ENCODE measurements at regions not wholly inside any gene's neighbourhood (a gene's known extent, or its start where the extent isn't known, plus 50 kb on each side); places are given as distances from the start of the nearest gene placed in this dataset.
"Not testable (repeated sequence)": the region's sequence is repeated elsewhere in the genome, so short reads cannot be mapped to it uniquely, and the experiment has no call there.

DNA sequence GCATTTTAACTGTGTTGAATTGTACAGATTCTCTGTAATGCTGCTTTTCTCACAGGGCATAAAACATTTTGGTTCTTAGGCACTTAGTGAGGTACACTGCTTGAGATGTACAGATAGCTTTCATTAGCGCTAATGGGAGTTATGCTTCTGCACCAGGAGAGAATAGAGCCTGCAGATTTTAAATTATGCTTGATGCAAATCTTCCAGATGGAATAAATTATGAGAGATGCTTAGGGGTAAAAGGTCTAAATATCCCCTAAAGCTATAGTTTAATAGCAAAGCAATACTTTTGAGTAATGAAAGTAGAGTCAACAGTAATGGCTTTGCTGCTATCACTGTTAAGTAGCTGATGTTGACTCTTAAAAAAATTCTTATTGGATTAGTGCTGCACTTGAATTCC is 248.9 kb downstream of the S1PR1 start:
- DNase-seq, result no peak

DNA sequence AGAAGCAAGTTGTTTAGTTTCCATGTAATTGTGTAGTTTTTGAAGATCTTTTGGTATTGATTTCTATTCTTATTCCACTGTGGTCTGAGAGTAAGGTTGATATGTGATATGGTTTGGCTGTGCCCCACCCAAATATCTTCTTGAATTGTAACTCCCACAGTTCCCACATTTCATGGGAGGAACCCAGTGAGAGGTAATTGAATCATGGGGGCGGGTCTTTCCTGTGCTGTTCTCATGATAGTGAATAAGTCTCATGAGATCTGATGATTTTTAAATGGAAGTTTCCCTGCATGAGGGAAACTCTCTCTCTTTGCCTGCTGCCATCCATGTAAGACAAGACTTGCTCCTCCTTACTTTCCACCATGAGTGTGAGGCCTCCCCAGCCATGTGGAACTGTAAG is 255.3 kb downstream of the S1PR1 start:
- DNase-seq, result not testable (repeated sequence)

DNA sequence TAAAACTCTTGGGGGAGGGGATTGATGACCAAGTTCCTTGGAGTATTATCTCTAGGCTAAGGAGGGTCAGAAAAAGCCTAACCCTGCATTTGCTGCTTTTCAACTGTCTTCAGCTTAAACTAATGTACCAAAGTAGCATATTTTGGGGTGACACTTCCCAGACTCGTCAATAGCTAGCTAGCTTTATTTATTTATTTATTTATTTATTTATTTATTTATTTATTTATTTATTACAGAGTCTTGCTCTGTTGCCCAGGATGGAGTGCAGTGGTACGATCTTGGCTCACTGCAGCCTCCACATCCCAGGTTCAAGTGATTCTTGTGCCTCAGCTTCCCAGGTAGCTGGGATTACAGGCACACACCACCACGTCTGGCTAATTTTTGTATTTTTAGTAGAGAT is 257.1 kb downstream of the S1PR1 start:
- not testable (repeated sequence) for DNase-seq

DNA sequence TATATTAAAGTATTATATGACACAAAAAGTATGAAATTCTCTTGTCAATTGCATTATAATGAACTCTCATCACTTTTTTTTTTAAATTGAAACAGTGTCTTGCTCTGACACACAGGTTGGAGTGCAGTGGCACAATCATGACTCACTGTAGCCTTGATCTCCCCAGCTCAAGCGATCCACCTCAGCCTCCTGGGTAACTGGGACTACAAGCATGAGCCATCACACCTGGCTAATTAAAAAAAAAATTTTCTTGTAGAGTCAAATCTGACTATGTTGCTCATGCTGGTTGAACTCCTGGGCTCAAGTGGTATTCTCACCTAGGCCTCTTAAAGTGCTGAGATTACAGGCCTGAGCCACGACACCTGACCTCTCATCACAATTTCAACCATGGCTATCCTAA is 259.3 kb downstream of the S1PR1 start:
- DNase-seq, result no peak

DNA sequence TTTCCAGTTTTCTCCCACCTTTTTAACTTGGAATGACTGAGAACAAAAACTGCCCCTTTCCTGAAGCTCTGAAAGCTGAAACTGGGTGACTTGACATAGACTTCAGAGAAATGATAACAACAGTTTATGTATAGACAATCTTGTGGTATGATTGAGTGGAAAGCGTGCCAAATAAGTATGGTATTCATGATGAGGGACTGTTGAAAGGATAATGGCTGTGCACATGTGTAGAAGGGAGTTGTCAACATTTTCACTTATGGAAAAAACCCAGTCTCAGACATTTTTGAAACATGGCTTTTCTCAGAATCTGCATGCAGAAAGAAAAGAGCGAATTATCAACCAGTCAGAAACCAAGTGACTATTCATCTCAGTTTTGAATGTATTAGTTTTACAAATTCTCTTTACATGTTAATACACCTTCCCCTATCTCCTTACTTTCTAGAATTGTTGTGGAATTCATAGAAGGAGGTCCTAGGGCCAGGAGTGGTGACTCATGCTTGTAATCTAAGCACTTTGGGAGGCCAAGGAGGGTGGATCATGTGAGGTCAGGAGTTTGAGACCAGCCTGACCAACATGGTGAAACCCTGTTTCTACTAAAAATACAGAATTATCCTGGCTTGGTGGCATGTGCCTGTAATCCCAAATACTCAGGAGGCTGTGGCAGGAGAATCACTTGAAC is 261.2 kb downstream of the S1PR1 start:
- DNase-seq, result no peak

DNA sequence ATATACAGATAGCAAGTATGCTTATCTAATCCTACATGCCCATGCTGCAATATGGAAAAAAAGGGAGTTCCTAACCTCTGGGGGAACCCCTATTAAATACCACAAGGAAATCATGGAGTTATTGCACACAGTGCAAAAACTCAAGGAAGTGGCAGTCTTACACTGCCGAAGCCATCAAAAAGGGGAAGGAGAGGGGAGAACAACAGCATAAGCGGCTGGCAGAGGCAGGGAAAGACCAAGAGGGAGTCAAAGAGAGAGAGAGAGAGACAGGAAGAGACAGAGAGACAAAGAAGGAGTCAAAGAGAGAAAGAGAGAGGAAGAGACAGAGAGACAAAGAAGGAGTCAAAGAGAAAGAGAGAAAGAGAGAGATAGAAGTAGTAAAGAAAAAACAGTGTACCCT is 267.3 kb downstream of the S1PR1 start:
- DNase-seq, result not testable (repeated sequence)

DNA sequence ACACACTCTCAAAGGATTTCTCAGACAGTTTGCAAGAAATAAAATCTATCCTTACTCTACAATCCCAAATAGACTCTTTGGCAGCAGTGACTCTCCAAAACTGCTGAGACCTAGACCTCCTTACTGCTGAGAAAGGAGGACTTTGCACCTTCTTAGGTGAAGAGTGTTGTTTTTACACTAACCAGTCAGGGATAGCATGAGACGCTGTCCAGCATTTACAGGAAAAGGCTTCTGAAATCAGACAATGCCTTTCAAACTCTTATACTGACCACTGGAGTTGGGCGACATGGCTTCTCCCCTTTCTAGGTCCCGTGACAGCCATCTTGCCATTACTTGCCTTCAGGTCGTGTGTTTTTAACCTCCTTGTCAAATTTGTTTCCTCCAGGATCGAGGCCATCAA is 268.4 kb downstream of the S1PR1 start:
- DNase-seq, result not testable (repeated sequence)

DNA sequence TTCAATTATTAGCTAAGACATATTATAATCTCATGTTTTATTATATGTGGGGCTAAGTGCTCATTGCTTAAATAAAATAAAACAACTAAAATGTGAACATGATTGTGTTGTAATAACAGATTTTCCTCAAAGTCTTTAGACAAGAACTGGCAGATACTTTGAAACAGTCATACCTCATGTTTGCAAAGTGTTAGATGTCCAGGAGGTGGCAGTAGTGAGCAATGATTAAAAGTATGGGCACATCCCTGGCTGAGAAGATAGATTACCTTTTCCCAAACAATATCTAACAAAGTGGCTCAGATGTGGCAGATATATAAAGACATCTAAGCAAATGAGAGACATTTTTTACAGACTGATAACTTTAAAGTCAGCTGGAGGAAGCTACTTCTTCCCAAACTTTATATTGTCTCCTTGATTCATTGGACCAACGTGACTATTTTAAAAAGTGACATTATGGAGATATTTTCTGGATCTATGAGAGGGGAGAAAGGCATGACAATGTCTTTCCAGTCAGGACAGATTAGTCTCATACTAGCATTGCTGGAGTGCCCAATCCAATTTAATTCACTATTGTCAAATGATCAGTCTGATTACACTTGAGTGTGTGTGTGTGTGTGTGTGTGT is 269.8 kb downstream of the S1PR1 start:
- DNase-seq, result peak; percentile 26

DNA sequence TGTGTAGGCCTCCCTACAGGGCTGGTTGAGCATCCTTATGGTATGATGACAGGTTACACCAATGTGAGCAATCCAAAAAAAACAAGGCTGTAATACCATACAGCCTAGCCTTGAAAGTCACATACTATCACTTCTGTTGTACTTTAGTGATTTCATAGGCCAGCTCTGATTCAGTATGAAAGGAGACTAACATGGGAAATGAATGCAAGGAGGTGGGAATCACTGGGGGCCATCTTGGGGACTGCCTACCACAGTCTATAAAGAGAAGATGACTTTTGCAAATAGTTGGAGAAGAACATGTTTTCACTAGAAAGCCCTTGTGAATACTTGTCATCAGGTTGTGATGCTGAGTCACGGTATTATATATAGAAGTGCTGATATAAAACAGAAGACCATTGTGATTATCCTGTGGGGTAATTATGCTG is 270.7 kb downstream of the S1PR1 start:
- DNase-seq, result no peak

DNA sequence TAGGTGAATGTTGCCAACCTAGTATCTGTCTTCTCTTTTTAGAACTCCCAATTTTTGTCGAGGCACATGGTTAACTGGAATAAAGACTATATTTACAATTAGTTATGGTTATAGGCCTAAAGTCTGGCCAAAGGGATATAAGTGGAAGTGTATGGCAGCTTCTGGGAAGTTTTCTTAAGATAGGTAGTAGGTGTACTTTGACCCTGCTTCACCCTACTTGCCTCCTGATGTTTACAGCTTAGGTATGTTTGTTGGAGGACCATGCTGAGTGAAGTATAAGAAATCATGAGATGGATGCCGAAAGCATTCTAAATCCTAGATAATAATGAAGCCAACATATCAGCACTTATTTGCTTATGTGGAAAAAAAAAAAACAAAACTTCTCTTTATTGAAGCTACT is 272.1 kb downstream of the S1PR1 start:
- no peak for DNase-seq

DNA sequence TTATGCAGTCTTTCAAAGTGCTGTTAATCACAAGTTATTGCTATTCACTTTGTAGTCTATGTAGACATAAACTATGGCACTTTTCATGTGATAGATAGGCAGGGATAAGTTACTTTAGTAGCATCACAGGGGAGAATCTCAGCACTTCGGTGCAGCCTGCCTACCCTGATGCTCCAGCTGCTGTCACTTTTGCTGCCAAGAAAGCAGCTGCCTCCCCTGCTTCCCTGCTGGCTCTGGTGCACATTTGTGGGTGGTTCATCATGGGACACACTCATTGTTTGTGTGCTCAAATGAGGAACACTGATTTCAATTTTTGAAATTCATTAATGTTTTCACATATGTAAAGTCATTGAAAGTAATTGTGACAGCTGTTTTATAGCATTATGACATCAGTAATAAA is 272.6 kb downstream of the S1PR1 start:
- no peak for DNase-seq

DNA sequence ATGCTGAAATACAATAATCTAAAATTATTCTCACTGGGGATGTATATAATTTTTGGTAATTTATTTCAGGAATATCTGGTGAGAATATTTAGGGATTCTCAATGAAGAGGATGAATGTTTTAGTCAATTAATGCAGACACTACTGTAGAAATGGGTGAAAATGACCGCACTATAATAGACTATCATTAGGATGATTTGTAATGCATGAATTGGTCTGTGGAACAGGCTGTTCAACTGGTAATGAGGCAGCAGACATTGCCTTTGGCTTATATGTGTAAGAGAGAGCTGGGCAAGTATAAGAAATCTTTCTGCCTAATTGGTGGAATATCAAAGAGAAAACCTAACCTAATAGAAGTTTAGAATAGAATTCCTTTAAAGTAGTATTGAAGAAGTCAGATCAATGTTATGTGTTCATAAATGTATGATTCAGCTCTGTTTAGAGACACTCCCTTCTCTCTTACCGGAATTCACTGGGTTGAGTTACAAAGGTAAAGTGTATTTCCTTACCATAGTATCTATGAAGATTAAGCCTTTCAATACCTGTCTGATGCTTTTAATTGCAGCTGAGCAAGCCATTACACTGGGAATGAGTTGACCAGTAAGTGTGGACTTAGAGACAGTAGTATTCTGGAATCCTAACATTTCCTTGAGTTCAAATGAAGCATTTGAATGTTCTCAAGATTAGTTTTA is 274.5 kb downstream of the S1PR1 start:
- no peak for DNase-seq

DNA sequence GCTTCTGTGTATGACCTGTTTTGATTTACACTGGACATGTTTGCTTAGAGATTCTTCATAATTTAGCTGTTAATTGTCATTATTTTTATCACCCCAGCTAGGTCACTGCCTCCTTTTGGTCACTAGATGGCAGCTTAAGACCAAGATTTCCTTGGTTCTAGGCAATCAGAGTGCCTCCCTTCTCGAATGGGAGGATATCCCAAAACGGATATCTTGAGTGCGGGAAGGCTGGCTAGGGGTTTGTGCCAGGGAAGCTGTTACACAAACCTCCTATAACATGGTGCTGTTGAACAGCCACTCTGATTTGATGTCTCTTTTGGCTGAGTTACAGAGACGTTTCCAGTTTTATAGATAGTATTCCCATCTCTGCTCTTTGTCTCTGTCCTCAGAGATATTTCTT is 283.5 kb downstream of the S1PR1 start:
- peak; percentile 17 for DNase-seq

DNA sequence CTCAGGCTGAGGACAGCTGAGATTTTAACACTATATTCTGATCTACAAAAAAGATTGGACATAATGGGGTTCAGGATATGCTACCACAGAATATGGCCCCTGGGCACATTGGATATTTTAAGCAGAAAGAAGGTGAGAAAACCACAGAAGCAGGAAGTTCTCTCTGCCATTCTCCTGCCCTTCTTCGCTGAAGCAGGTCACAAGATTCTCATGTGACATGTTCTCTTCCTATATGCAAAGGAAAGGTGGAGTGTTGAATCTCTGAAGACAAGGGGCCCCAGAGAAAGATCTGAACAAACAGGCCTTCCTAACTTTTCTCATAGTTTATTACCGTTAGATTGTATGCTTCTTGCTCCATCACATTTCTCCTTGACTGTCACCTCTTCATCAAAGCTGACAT is 285.7 kb downstream of the S1PR1 start:
- no peak for DNase-seq

DNA sequence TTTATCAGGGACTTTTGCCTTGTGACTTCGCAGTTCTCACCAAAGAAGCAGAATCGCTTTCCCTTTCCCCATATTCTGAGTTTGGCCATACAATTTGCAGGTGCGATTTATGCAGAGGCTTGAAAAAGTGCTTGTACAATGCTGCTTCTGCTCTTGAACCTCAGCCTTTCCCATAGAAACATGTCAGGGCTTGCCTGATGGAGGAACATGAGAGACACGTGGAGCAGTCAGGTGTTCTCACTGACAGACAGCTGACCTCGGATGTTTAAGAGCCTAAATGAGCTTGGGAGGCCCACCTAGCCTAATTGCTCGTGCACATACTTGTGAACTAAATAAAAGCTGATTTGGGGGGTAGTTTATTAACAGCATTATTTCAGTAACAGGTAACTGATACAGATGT is 290.0 kb downstream of the S1PR1 start:
- peak; percentile 4 for DNase-seq

DNA sequence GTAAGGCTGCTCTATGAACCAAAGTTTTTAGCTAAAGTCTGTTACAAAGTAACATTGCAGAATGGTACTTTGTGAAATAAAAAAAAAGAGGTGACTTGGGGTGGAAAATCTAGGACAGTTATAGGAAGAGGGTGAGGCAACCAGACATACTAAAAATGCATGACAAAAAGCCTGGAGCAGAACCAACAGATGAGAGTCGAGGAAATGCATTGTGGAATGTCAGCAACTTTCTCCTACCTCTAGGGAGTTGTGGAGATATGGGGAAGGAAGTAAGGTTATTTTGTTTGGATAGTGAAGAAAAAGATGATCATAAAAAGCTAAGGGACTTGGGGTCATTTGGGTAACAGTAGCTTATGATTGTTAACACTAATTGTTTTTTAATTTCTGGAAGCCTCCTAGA is 295.6 kb downstream of the S1PR1 start:
- no peak for DNase-seq

DNA sequence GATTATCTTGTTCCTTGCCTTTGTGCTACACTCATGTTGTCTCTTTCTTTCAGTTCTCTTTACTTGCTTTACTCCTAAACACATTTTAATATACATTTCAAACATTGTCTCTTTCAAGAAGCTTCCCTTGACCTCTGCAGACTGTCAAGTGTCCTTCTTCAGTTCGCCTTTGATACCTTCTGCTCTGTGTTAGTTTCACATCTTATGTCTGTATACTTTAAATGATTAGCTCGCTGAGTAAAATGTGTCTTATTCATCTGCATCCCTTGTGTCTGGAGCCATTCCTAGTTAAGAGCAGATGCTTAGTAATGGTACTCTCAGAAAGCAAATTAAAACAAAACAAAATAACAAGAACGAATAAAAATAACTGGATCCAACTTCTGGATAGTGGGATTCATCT is 303.3 kb downstream of the S1PR1 start:
- DNase-seq, result no peak

DNA sequence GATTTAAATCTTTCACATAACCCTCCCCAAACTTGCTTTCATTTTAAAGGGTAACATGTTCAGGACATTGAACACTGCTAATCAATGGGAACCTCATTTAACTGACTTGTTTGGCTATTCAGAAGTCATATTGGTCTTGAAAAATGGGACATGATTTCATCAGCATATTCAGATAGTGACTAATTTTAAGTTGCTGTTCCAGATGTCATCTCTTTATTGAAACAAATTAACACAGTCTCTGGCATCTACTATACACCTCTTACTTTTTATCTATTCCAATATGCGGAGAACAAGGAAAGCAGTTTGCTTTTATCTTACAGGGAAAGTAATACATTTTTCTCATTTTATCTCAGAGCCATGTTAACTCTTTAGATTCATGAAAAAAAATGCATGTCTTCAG is 310.1 kb downstream of the S1PR1 start:
- no peak for DNase-seq

DNA sequence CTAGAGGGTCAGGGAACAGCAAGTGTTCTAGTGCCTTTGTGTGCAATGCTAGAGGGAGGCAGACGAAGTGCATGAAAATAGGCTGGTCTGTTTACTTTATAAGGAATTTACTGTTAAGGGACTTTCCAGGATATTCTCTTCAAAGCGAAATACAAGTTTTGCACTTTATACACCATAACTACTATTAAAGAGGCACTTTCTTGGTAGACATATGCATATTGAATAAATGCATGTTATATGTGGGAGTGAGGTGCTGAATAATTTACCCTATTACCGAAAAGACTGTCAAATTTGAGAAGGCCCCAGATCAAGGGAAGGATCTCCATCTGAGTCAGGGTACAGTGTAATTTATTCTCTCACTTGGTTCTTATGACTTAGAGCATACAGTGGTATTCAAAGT is 310.5 kb downstream of the S1PR1 start:
- no peak for DNase-seq

DNA sequence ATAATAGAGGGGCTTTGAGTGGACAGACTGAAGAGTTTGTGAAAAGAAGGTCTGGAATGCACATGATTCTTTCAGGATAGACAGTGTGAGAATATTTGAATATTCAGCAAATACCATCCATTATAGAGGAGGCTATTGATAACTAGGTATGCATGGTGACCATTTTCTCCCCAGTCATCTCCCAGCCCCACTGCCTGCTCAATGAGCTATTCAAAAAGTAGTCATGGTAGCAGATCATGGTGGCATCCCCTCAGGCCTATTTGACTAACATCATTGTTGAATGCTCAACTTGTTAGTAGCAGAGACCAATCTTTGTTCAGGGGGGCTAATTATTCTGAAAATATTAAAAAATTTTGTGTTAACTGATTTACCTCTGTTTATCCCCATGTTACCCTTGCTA is 311.6 kb downstream of the S1PR1 start:
- DNase-seq, result no peak

DNA sequence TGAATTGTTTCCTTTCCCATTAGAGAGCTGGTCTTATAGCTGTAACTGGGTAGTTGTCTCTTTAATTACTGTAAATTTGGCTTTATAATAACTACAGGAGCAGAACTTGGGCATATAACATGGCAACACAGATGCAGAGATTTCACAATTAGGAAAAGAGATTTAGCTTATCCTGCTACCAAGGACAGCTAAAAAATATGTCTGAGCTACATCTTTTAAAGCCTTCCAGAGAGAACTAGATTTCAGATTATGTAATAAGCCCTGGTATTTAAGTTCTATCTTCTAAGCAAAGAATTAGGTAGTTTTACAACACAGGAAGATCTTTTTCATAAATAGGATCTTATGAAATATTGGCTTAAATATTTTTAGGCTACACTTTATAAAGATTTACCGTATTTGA is 313.8 kb downstream of the S1PR1 start:
- no peak for DNase-seq

DNA sequence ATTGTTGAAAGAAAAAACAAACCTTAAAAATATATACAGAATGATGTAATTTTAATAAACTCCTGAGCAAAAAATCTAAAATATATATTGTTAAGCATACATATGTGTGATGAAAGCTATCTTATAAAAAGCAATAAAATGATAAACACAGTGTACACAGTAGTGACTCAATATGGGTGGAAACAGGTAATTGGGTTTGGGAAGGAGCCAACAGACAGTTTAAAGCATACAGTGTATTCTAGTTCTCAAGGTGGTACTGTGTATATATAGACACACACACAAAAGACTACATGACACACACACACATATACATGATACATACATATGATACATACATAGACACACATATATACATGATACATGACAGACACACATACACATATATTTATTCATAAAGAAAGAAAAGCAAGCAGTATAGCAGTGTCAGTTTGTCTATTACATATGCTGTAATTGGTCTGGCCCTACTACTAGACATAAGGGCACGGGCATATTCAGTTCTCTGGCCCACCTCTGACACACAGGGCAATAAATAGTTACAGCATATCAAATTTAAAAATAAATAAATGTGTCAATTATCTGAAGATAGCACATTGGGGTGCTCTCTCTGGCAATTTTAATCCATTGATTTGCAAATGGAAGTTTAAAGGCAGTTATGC is 330.2 kb downstream of the S1PR1 start:
- no peak for DNase-seq

DNA sequence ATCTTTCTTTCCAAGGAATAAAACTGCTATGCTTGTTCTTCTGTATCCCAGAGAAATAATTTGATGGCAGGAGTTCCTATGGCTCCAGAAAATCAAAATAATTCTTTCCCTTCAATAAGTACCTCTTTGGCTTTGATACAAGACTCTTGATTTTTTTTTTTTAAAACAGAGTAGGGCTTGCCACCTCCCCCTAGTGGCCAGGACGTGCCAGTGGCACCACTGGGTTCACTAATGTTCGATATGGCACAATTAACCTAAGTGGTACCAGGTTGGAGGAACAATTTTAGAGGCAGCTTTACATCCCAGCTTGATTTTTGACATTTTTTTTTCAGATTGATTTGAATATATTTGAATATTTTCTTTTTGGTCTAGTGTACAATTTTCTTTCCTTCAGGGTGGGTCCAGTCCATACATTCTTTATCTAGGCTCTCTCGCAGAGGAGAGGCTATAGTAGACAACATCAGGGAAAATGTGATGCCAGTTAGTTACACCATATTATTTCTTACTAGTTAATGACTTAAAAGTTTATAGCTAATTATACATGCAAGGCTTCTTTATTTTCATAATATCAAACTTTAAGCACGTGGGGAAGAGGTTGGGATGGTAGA is 330.9 kb downstream of the S1PR1 start:
- peak; percentile 1 for DNase-seq

DNA sequence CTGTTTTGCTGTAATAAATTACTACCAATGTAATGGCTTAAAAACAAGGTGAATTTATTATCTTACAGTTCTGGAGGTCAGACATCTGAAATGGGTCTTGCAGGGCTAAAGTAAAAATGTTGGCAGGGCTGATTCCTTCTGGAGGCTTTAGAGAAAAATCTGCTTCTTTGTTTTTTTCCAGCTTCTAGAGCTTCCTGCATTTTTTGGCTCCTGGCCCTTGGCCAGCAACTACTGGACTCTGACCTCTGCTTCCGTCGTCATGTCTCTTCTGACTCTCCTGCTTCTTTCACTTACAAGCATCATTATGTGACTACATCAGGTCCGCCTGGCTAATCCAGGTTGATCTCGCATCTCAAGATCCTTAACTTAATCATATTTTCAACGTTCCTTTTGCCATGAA is 350.9 kb downstream of the S1PR1 start:
- DNase-seq, result no peak
